Transverse colon (tissue), 4 donors: ENCODE measurements at regions not wholly inside any gene's neighbourhood (a gene's known extent, or its start where the extent isn't known, plus 50 kb on each side); places are given as distances from the start of the nearest gene placed in this dataset.
"Not testable (repeated sequence)": the region's sequence is repeated elsewhere in the genome, so short reads cannot be mapped to it uniquely, and the experiment has no call there.

Experiments used
- DNase-seq: peaks from one replicate; pipeline ENCODE4 v3.0.0-alpha.2; 2019
- H3K27ac ChIP-seq, 4 donors: fragments of 200-600 bp; sonication (generic); 2 replicates each; pipeline ENCODE4 v1.5.1; 2016 to 2018; ENCODE audit warnings: inconsistent platforms in 4 of 4
- H3K27me3 ChIP-seq: fragments of 200-600 bp; sonication (generic); 2 replicates; pipeline ENCODE4 v1.5.1; 2017; ENCODE audit warnings: inconsistent platforms
- H3K36me3 ChIP-seq, 4 donors: fragments of 200-600 bp; sonication (generic); 2 replicates each; pipeline ENCODE4 v1.5.1; 2017 to 2019; ENCODE audit warnings: inconsistent platforms in 4 of 4
- H3K4me1 ChIP-seq, 4 donors: fragments of 200-600 bp; sonication (generic); 2 replicates each; pipeline ENCODE4 v1.5.1; 2017 to 2020; ENCODE audit warnings: inconsistent platforms in 4 of 4
- H3K4me3 ChIP-seq, 4 donors: fragments of 200-600 bp; sonication (generic); 1 replicate in 1 of 4; 2 replicates in 3 of 4; pipeline versions ENCODE4 v1.5.1 to v1.6.1; 2017 to 2019; ENCODE audit warnings: inconsistent platforms in 4 of 4
- H3K9me3 ChIP-seq, 2 donors: fragments of 200-600 bp; sonication (generic); 2 replicates each; pipeline ENCODE4 v1.5.1; 2017 to 2019; ENCODE audit warnings: inconsistent platforms in 2 of 2
- EP300 ChIP-seq: sonication (generic); formaldehyde crosslinking; IDR thresholded peaks from one replicate; pipeline ENCODE4 v1.6.1; 2017; ENCODE audit warnings: antibody characterized with exemption, low read depth
- POLR2A ChIP-seq: fragments of 450-650 bp; IDR thresholded peaks from one replicate; pipeline ENCODE4 v1.6.1; 2016; ENCODE audit warnings: antibody characterized with exemption, mild to moderate bottlenecking, moderate library complexity
- POLR2AphosphoS5 ChIP-seq, 3 donors: sonication (generic); formaldehyde crosslinking; IDR thresholded peaks; one replicate each; pipeline ENCODE4 v1.6.1; 2016; ENCODE audit warnings: antibody characterized with exemption in 3 of 3
- WGBS, 2 donors: methylation state at CpG; one replicate each; pipeline ENCODE4 v1.1.5; 2018; ENCODE audit warnings: low coverage in 1 of 2; 5-methylcytosine and 5-hydroxymethylcytosine counted together
- in situ Hi-C, 4 donors: fragments of 200-750 bp; cut with MboI; loops; one replicate each; pipeline versions ENCODE4 v1.15.0 to v1.15.1; 2017; ENCODE audit warnings: low sequenced_read_pairs in 3 of 4, low pct_ligation_motif_present in 1 of 4, low pct_unique_long_range_greater_than_20kb in 1 of 4
- intact Hi-C: fragments of 100-400 bp; cut with DNase I; formaldehyde crosslinking; loops from one replicate; pipeline ENCODE4 v1.15.1; 2023; ENCODE audit warnings: low total_unique reads
- TF ChIP-seq, protein P1 (sequence below), 5 experiments: fragments of 200-600 bp in 3 of 5; fragments of 450-650 bp in 2 of 5; sonication (generic) in 3 of 5; IDR thresholded peaks; 1 replicate in 2 of 5; 2 replicates in 3 of 5; pipeline ENCODE4 v1.5.1; 2016 to 2017; ENCODE audit warnings: antibody characterized with exemption in 5 of 5, inconsistent platforms in 3 of 5, mild to moderate bottlenecking in 2 of 5, moderate library complexity in 1 of 5

DNA sequence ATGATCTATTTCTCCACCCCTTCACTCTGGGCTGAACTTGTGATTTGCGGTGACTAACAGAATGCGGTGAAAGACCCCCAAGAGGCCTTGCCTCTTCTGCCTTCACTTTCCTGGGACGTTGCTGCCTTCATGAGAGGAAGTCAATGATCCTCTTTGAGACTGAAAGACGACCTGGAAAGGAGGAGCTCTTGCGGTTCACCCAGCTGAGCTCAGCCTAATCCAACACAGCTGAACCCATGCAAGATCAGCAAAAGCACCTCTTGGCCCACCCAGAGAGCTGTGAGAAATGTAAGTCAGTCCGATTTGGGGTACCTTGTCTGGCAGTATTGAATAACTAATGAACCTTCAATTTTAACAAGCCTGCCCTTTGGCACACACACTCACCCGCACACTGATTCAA lies 767.4 kb upstream of the TPTE start:
- H3K4me1 ChIP-seq = no peaks in the 10 kb centered on the region
- H3K27ac ChIP-seq = no peak overlapping the region
- H3K4me3 ChIP-seq = no peak overlapping the region
- no peak for DNase-seq
- no peaks in the 10 kb centered on the region for H3K36me3 ChIP-seq
- H3K9me3 ChIP-seq = peaks cover 11 to 14% of the 10 kb centered on the region in 2 donors
- in situ Hi-C loops = no loop called here
- 57 to 70% methylated on average over 7 of the region's 7 CpGs for WGBS, 2 donors
- no peaks in the 10 kb centered on the region for H3K27me3 ChIP-seq
- no peak for TF ChIP-seq POLR2A
- TF ChIP-seq POLR2AphosphoS5 (IDR thresholded peaks at IDR 0.05) = no peak
- intact Hi-C loops = no loop called here

DNA sequence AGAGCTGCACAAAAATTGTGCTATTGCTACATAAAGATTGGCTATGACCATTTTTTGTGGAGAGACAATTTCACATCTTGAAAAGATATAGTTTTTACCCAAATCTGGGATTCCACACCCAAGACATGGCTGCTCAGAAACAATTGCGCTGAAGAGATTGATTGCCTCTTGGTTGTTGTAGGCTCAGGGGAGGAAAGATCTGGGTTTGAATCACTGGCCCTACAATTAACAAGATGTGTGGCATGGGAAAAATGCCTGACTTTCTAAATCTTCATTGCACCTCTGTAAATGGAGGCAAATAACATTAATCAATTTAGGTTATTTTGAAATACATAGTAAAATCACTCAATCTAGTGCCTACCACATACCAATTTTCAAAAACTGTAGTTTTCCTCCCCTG lies 766.9 kb upstream of the TPTE start:
- intact Hi-C loops, H3K36me3 ChIP-seq, H3K27ac ChIP-seq, H3K4me1 ChIP-seq, DNase-seq, in situ Hi-C loops, H3K4me3 ChIP-seq, H3K27me3 ChIP-seq: not testable (repeated sequence)
- 27 to 67% methylated on average over 1 of the region's 1 CpG for WGBS, 2 donors
- peaks cover 14 to 15% of the 10 kb centered on the region in 2 donors for H3K9me3 ChIP-seq

DNA sequence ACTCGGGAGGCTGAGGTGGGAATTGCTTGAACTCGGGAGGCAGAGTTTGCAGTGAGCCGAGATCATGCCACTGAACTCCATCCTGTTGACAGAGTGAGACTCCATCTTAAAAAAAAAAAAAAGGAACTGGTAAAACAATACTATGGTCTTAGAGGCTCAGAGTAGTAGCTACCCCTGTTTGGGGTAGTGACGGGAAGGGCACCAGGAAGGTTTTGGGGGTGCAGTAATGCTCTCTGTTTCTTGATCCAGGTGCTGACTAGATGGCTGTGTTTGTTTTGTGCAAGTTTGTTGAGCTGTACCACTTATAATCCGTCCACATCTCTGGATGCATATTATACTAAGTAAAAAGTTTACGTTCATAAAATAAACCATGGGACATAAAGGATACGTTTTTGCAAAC lies 765.8 kb upstream of the TPTE start:
- no peak for DNase-seq
- in situ Hi-C loops = no loop called here
- H3K36me3 ChIP-seq = no peaks in the 10 kb centered on the region
- WGBS, 2 donors = 62 to 63% methylated on average over 7 of the region's 7 CpGs
- no peak overlapping the region for H3K4me3 ChIP-seq
- no peaks in the 10 kb centered on the region for H3K27me3 ChIP-seq
- no peaks in the 10 kb centered on the region for H3K4me1 ChIP-seq
- TF ChIP-seq, protein P1, sequence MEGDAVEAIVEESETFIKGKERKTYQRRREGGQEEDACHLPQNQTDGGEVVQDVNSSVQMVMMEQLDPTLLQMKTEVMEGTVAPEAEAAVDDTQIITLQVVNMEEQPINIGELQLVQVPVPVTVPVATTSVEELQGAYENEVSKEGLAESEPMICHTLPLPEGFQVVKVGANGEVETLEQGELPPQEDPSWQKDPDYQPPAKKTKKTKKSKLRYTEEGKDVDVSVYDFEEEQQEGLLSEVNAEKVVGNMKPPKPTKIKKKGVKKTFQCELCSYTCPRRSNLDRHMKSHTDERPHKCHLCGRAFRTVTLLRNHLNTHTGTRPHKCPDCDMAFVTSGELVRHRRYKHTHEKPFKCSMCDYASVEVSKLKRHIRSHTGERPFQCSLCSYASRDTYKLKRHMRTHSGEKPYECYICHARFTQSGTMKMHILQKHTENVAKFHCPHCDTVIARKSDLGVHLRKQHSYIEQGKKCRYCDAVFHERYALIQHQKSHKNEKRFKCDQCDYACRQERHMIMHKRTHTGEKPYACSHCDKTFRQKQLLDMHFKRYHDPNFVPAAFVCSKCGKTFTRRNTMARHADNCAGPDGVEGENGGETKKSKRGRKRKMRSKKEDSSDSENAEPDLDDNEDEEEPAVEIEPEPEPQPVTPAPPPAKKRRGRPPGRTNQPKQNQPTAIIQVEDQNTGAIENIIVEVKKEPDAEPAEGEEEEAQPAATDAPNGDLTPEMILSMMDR (IDR thresholded peaks at IDR 0.05) = no peak
- TF ChIP-seq EP300 (no peak), POLR2AphosphoS5 (IDR thresholded peaks at IDR 0.05) (no peak), POLR2A (no peak)
- intact Hi-C loops = no loop called here
- peaks cover 15 to 16% of the 10 kb centered on the region in 2 donors for H3K9me3 ChIP-seq
- H3K27ac ChIP-seq = no peak overlapping the region

DNA sequence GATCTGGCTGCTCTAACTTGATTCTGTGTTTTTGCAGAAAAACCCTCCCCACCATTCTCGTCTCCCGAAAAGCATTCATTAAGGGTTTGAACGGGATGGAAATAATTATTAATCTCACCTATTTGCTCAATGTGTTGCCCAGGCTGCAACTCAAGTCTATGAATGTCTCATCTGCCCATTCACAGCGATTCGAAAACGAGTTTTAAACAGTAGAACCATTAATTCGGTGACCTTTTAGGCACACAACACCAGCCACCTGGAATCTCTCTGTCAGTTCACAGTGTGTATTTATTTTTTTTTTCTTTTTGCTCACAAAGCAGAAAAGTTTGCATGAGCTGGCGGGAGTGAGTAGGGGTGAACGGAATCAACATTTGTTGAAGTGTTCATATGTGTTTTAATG lies 764.7 kb upstream of the TPTE start:
- H3K36me3 ChIP-seq = no peaks in the 10 kb centered on the region
- no peak for DNase-seq
- no peak for TF ChIP-seq POLR2A
- TF ChIP-seq POLR2AphosphoS5 (IDR thresholded peaks at IDR 0.05) = no peak
- TF ChIP-seq EP300 = no peak
- TF ChIP-seq, protein P1 (IDR thresholded peaks at IDR 0.05) = no peak
- H3K9me3 ChIP-seq = peaks cover 21 to 22% of the 10 kb centered on the region in 2 donors
- H3K4me3 ChIP-seq = no peak overlapping the region
- no peaks in the 10 kb centered on the region for H3K4me1 ChIP-seq
- WGBS, 2 donors = 77 to 78% methylated on average over 9 of the region's 9 CpGs
- no peak overlapping the region for H3K27ac ChIP-seq
- in situ Hi-C loops (no loop called here), intact Hi-C loops (no loop called here)
- H3K27me3 ChIP-seq = no peaks in the 10 kb centered on the region

DNA sequence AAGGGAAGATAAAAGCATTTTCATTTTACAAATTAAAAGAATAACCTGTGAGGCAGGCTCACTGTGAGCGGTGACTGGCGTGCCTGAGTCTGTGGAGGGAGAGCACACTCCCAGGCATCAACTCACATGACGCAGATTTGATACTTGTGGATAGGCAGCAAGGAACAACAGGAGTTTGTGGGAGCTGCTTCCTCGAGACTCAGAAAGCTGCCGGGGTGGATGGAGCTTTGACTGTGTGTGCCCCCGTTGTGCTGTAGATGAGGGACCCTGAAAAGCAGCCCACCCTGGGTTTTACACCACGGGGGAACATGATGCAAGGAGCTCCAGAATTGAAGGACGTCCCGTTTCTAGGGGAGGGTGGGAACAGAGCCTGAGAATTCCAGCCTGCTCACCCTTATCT lies 764.3 kb upstream of the TPTE start:
- H3K9me3 ChIP-seq = peaks cover 21 to 22% of the 10 kb centered on the region in 2 donors
- H3K4me3 ChIP-seq, DNase-seq, H3K27me3 ChIP-seq, in situ Hi-C loops, H3K27ac ChIP-seq, intact Hi-C loops, H3K4me1 ChIP-seq, H3K36me3 ChIP-seq: not testable (repeated sequence)
- WGBS, 2 donors = 20 to 61% methylated on average over 1 to 8 of the region's 9 CpGs

DNA sequence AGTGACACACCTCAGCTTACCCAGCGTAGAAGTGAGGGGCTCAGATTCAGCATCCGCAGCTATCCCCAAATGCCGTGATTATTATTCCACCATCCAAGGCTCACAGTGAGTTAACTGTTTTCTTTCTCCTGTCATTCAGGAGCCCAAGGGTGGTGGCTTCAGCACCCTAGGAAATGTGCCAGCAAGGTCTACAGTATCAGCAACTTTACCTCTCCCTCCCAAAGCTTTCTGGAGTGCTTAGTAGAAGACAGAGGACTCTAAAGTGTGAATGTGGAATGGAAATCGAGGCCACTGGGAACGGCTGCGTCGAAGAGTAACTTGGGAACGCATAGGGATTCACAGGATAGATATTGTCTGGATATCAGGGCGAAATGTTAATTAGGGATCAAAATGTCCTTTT lies 763.8 kb upstream of the TPTE start:
- intact Hi-C loops, H3K4me1 ChIP-seq, H3K36me3 ChIP-seq, in situ Hi-C loops, H3K4me3 ChIP-seq, DNase-seq, H3K27ac ChIP-seq, H3K27me3 ChIP-seq: not testable (repeated sequence)
- 82 to 83% methylated on average over 6 to 9 of the region's 9 CpGs for WGBS, 2 donors
- H3K9me3 ChIP-seq = peaks cover 21 to 22% of the 10 kb centered on the region in 2 donors
